KMS-11 (cell line): ENCODE measurements at regions not wholly inside any gene's neighbourhood (a gene's known extent, or its start where the extent isn't known, plus 50 kb on each side); places are given as distances from the start of the nearest gene placed in this dataset.

Experiments used
- H2AFZ ChIP-seq: fragments of 200-600 bp; sonication (generic); 2 replicates; pipeline ENCODE4 v1.6.1; 2016; ENCODE audit warnings: antibody characterized with exemption, mixed run types, low read depth
- H3K27ac ChIP-seq: fragments of 200-600 bp; sonication (generic); 2 replicates; pipeline ENCODE4 v1.6.1; 2016; ENCODE audit warnings: mild to moderate bottlenecking, mixed run types
- H3K27me3 ChIP-seq: fragments of 200-600 bp; sonication (generic); 2 replicates; pipeline ENCODE4 v1.6.1; 2017; ENCODE audit warnings: mild to moderate bottlenecking, low read depth, mixed run types, moderate library complexity; ENCODE audit not compliant: insufficient read depth
- H3K36me3 ChIP-seq: fragments of 200-600 bp; sonication (generic); 2 replicates; pipeline ENCODE4 v1.6.1; 2017; ENCODE audit warnings: mild to moderate bottlenecking, mixed run types; ENCODE audit not compliant: insufficient read depth
- H3K4me1 ChIP-seq: fragments of 200-600 bp; sonication (generic); 2 replicates; pipeline ENCODE4 v1.6.1; 2016; ENCODE audit warnings: mild to moderate bottlenecking, low read depth, mixed run types; ENCODE audit not compliant: poor library complexity, severe bottlenecking
- H3K4me2 ChIP-seq: fragments of 200-600 bp; sonication (generic); 2 replicates; pipeline ENCODE4 v1.7.0; 2016; ENCODE audit warnings: mild to moderate bottlenecking, mixed run types
- H3K4me3 ChIP-seq: fragments of 200-600 bp; sonication (generic); IDR thresholded peaks from 2 replicates; pipeline ENCODE4 v1.6.1; 2017; ENCODE audit warnings: low read depth, low read length, mixed read lengths; ENCODE audit not compliant: insufficient read depth
- H3K79me2 ChIP-seq: fragments of 200-600 bp; sonication (generic); 2 replicates; pipeline ENCODE4 v1.6.1; 2016; ENCODE audit warnings: low read depth, mixed run types; ENCODE audit not compliant: insufficient read depth
- H3K9ac ChIP-seq: fragments of 200-600 bp; sonication (generic); 2 replicates; pipeline ENCODE4 v1.6.1; 2016; ENCODE audit warnings: mild to moderate bottlenecking, mixed run types
- H4K20me1 ChIP-seq: fragments of 200-600 bp; sonication (generic); 2 replicates; pipeline ENCODE4 v1.6.1; 2016; ENCODE audit warnings: mild to moderate bottlenecking, mixed run types; ENCODE audit not compliant: insufficient read depth
- TF ChIP-seq, protein P1 (sequence below): fragments of 200-600 bp; sonication (generic); conservative IDR thresholded peaks from 2 replicates; pipeline ENCODE4 v1.6.1; 2017; ENCODE audit warnings: low read depth, mild to moderate bottlenecking, antibody characterized with exemption, low read length, moderate library complexity, mixed read lengths

DNA sequence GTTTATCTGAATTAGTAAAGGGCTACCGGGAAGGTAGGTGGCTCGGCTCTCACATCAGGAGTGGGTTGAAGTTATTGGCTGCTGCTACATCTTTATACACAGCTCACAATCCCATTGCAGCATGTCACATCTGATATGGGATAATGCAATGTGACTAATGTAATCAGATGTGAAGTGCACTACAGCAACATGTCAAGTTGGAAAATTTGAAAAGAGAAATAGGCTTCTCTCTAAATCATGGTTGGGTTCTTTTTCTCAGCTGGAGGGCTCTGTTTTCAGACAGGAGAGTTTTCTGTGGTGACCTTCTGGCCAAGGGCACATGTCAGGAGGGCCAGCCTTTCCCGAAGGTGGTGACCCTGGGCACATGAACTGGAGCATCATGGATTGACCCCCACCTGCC lies 337.5 kb downstream of the HRH4 start:
- no peaks in the 10 kb centered on the region for H3K27me3 ChIP-seq
- H3K27ac ChIP-seq, result no peak overlapping the region
- no peaks in the 10 kb centered on the region for H3K79me2 ChIP-seq
- H2AFZ ChIP-seq, result no peak overlapping the region
- no peak overlapping the region for H3K4me3 ChIP-seq
- H3K9ac ChIP-seq, result no peak overlapping the region
- H4K20me1 ChIP-seq, result no peaks in the 10 kb centered on the region
- no peaks in the 10 kb centered on the region for H3K36me3 ChIP-seq
- no peak overlapping the region for H3K4me2 ChIP-seq
- TF ChIP-seq, protein P1, sequence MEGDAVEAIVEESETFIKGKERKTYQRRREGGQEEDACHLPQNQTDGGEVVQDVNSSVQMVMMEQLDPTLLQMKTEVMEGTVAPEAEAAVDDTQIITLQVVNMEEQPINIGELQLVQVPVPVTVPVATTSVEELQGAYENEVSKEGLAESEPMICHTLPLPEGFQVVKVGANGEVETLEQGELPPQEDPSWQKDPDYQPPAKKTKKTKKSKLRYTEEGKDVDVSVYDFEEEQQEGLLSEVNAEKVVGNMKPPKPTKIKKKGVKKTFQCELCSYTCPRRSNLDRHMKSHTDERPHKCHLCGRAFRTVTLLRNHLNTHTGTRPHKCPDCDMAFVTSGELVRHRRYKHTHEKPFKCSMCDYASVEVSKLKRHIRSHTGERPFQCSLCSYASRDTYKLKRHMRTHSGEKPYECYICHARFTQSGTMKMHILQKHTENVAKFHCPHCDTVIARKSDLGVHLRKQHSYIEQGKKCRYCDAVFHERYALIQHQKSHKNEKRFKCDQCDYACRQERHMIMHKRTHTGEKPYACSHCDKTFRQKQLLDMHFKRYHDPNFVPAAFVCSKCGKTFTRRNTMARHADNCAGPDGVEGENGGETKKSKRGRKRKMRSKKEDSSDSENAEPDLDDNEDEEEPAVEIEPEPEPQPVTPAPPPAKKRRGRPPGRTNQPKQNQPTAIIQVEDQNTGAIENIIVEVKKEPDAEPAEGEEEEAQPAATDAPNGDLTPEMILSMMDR, result no peak
- H3K4me1 ChIP-seq, result no peaks in the 10 kb centered on the region

DNA sequence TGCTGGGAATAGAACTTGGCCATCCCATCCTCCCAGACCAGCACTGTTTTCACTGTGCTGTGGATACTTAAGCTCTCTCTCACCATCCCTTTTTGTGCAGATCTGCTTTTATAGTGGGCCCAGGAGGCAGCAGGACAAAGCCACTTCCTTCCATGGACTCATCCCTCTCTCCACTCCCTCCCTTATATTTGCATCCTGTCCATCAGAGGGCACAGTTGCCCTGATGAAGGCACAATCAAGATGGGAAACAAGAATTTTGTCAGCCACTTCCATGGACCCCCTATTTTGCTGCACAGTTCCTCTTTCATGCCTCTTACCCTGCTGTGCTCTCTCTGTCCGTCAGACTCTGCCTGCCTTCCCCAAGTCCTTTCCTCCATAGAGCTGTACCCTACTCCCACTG lies 338.7 kb downstream of the HRH4 start:
- Histone ChIP-seq H3K27ac (no peak overlapping the region), H3K4me2 (no peak overlapping the region), H4K20me1 (no peaks in the 10 kb centered on the region), H3K27me3 (no peaks in the 10 kb centered on the region), H2AFZ (no peak overlapping the region), H3K4me3 (no peak overlapping the region), H3K36me3 (no peaks in the 10 kb centered on the region), H3K9ac (no peak overlapping the region), H3K4me1 (no peaks in the 10 kb centered on the region), H3K79me2 (no peaks in the 10 kb centered on the region)
- TF ChIP-seq, protein P1, result no peak

DNA sequence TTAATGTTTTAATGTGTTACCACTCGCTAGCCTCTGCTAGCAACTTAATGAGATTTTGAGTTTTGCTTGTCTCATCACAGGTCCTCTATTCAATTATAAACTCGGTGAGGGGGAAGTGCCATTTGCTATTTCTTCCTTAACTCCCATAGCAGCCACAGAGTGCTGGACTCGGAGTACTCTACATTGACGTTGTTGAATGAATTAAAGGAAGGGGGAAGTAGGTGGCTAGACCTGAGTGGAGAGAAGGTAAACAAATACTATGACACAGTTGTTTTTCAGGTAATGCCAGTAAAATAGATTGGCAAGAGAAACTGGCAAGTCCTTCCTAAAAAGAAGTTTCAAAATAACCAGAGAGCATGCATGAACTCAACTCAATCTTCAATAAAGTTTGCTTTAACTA lies 339.3 kb downstream of the HRH4 start:
- TF ChIP-seq, protein P1, result no peak

DNA sequence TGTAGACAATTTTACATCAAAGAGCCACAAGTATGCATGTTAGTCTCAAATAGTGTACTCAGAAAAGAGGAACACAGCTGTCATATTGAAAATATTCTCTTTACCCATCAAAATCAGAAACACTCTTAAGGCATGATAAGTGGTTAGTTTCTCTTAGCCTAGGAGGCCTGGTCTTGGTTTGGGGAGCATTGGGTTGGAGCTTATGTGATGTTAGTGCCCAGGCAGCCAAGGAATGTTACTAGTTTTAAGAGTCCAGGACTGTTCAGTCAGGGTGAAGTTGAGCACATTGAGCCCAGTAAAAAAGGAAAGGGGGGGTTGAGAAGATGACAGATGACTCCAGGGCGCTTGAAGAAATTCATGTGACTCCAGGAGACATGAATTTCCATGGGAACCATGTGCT lies 340.6 kb downstream of the HRH4 start:
- H3K27ac ChIP-seq, result no peak overlapping the region
- no peaks in the 10 kb centered on the region for H3K4me1 ChIP-seq

More for the DNA sequence above, 339.3 kb downstream of the HRH4 start:
- Histone ChIP-seq H3K9ac (no peak overlapping the region), H4K20me1 (no peaks in the 10 kb centered on the region), H3K4me3 (no peak overlapping the region), H3K79me2 (no peaks in the 10 kb centered on the region), H3K36me3 (no peaks in the 10 kb centered on the region), H3K4me2 (no peak overlapping the region), H3K27me3 (no peaks in the 10 kb centered on the region), H3K27ac (no peak overlapping the region), H2AFZ (no peak overlapping the region), H3K4me1 (no peaks in the 10 kb centered on the region)

More for the DNA sequence above, 340.6 kb downstream of the HRH4 start:
- no peaks in the 10 kb centered on the region for H3K36me3 ChIP-seq
- H3K4me2 ChIP-seq, result no peak overlapping the region
- no peak overlapping the region for H2AFZ ChIP-seq
- H4K20me1 ChIP-seq, result no peaks in the 10 kb centered on the region
- H3K4me3 ChIP-seq, result no peak overlapping the region
- TF ChIP-seq, protein P1, result no peak
- no peaks in the 10 kb centered on the region for H3K27me3 ChIP-seq
- no peaks in the 10 kb centered on the region for H3K79me2 ChIP-seq
- H3K9ac ChIP-seq, result no peak overlapping the region
